ENCODE measurements at regions not wholly inside any gene's neighbourhood (a gene's known extent, or its start where the extent isn't known, plus 50 kb on each side); places are given as distances from the start of the nearest gene placed in this dataset.

DNA sequence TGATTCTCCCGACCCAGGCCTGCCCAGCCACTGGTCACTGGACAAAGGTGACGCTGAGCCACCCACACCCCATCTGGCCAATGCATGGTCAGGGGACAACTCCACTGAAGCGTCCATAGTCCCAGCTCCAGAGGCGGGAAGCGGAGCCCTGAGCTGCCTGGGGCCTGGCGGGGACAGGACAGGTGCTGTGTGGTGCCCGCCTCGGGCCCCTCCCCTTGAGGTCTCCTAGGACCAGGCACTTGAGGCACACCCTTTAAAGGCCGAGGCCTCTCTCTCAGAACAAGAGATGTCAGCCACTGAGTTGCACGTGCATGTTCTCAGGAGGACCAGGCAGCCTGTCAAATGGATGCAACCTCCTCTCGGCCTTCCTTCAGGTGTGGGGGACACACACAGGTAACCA lies 52.5 kb upstream of the PPP2R2D start:
- no peaks in the 10 kb centered on the region for H3K27me3 ChIP-seq (ENCODE audit: control insufficient read depth, insufficient read depth, low read length)
- no peak for TF ChIP-seq CTCF (IDR thresholded peaks at IDR 0.05; ENCODE audit: insufficient read depth, low read length, severe bottlenecking)
- no peak for DNase-seq (ENCODE audit: low read depth)
- H3K36me3 ChIP-seq (ENCODE audit: control insufficient read depth, insufficient read depth, low read length), result no peaks in the 10 kb centered on the region
- no peak overlapping the region for H3K4me3 ChIP-seq (ENCODE audit: low read depth, low read length)
- no peak for FAIRE-seq

- H3K36me3 ChIP-seq (ENCODE audit: control insufficient read depth, insufficient read depth, low read length), result no peaks in the 10 kb centered on the region
- TF ChIP-seq CTCF (IDR thresholded peaks at IDR 0.05; ENCODE audit: insufficient read depth, low read length, severe bottlenecking), result no peak
- DNase-seq (ENCODE audit: low read depth) (no peak), FAIRE-seq (no peak)
- no peaks in the 10 kb centered on the region for H3K27me3 ChIP-seq (ENCODE audit: control insufficient read depth, insufficient read depth, low read length)
- no peak overlapping the region for H3K4me3 ChIP-seq (ENCODE audit: low read depth, low read length)
Observed at GRCh38 chr10:131848741-131849590, 51.8 kb upstream of the PPP2R2D start.

DNA sequence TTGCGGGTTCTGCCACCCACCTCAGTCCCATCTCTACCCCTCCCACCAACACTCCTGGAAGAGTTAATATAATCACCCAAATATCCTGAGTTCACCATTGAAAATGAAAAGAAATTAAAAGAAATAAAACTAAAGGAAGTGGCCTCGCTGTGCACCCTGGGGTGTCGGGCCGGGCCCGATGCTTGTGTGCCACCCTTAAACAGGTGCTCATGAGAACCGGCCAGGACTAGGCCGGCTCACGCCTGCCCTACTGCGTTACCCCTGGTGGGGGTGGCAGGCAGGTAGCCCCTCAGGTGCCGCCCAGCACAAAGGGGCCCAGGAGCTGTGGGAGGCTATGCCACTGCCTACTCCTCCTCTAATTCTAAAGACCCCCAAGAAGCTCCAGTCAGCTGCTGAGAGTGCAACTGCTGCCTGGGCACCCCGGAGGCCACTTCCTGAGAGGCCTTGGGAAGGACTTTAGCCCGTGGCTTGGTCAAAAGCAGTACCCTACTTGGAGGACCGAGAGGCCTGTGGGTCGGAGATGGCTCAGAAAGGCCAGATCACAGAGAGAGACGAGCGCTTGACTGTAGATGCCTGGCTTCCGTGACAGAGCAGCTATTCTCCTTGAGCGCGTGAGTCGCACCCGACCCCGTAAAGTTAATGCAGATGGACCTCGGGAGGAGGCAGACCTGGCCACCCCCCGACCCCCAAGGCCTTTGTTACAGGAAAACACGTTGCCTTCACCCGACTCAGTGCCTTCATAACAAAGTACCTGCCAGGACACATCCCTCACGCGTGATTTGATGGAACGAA lies 51.0 kb upstream of the PPP2R2D start:
- Histone ChIP-seq H3K27me3 (ENCODE audit: control insufficient read depth, insufficient read depth, low read length) (no peaks in the 10 kb centered on the region), H3K36me3 (ENCODE audit: control insufficient read depth, insufficient read depth, low read length) (no peaks in the 10 kb centered on the region), H3K4me3 (ENCODE audit: low read depth, low read length) (no peak overlapping the region)
- no peak for TF ChIP-seq CTCF (IDR thresholded peaks at IDR 0.05; ENCODE audit: insufficient read depth, low read length, severe bottlenecking)
- DNase-seq (ENCODE audit: low read depth), result no peak
- FAIRE-seq, result no peak

DNA sequence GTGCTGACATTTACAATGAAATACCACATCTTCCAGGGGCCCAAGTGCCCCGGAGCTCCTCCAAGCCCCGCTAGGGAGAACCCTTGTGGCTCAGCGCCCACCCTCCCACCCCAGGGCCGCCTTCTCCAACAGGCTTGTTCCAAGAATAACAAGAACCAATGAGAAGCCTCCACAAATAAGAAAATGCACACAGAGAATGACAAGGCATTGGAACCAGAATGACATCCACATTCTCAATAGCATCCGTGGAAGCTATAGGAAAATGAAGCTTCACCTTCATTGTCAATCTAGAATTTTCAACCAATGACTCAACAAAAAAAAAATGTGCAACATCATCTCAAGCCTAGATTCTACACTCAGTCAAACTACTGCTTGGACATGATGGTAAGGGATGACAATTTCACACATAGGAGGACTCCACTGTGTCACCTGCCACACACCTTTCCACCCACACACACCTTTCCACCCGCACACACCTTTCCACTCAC lies 50.4 kb upstream of the PPP2R2D start:
- Histone ChIP-seq H3K27me3 (ENCODE audit: control insufficient read depth, insufficient read depth, low read length) (no peaks in the 10 kb centered on the region), H3K36me3 (ENCODE audit: control insufficient read depth, insufficient read depth, low read length) (no peaks in the 10 kb centered on the region), H3K4me3 (ENCODE audit: low read depth, low read length) (no peak overlapping the region)
- TF ChIP-seq CTCF (IDR thresholded peaks at IDR 0.05; ENCODE audit: insufficient read depth, low read length, severe bottlenecking), result no peak
- no peak for FAIRE-seq
- DNase-seq (ENCODE audit: low read depth), result no peak

Data from bronchial epithelial cell (primary cell).